Calu3 (cell line): ENCODE measurements at regions not wholly inside any gene's neighbourhood (a gene's known extent, or its start where the extent isn't known, plus 50 kb on each side); places are given as distances from the start of the nearest gene placed in this dataset.

Experiments used
- BruUV-seq: library from RNA; stranded (reverse); fragments of 400-500 nt; replicated peaks from 2 replicates; lab custom pipeline; 2021; lab: Mats Ljungman, UMichigan
- CTCF ChIA-PET: fragments of 300-600 bp; sonication (Branson Sonifier 250); formaldehyde crosslinking; loops from one replicate; lab custom pipeline; 2022; ENCODE audit warnings: antibody characterized with exemption; lab: Charles Lee
- DNase-seq: peaks from one replicate; pipeline ENCODE4 v3.0.0; 2022
- H3K27ac Mint-ChIP-seq: one replicate; pipeline ENCODE4 v1.8.0; 2022; ENCODE audit warnings: mixed read lengths; ENCODE audit not compliant: unreplicated experiment
- H3K27me3 Mint-ChIP-seq: one replicate; pipeline ENCODE4 v1.8.0; 2022; ENCODE audit warnings: mixed read lengths; ENCODE audit not compliant: unreplicated experiment
- H3K36me3 Mint-ChIP-seq: one replicate; pipeline ENCODE4 v1.8.0; 2022; ENCODE audit warnings: mild to moderate bottlenecking, moderate library complexity, mixed read lengths; ENCODE audit not compliant: insufficient read depth, unreplicated experiment
- H3K4me1 Mint-ChIP-seq: one replicate; pipeline ENCODE4 v1.8.0; 2022; ENCODE audit warnings: mild to moderate bottlenecking, low read depth, mixed read lengths; ENCODE audit not compliant: unreplicated experiment
- H3K4me3 Mint-ChIP-seq: one replicate; pipeline ENCODE4 v1.8.0; 2022; ENCODE audit warnings: mild to moderate bottlenecking, low read depth, moderate library complexity, mixed read lengths; ENCODE audit not compliant: unreplicated experiment
- H3K9me3 Mint-ChIP-seq: one replicate; pipeline ENCODE4 v1.8.0; 2022; ENCODE audit warnings: low read depth, mixed read lengths; ENCODE audit not compliant: unreplicated experiment
- intact Hi-C: fragments of 100-400 bp; cut with micrococcal nuclease; formaldehyde crosslinking; loops from one replicate; pipeline ENCODE4 v1.10.0; 2022; ENCODE audit not compliant: unreplicated experiment
- TF ChIP-seq, protein P1 (sequence below): fragments of 200-600 bp; IDR thresholded peaks from one replicate; pipeline ENCODE4 v1.8.0; 2022; ENCODE audit warnings: antibody characterized with exemption; ENCODE audit not compliant: unreplicated experiment

GRCh38 chr14:84361476-84361875 is 1168.5 kb upstream of the FLRT2 start:
- TF ChIP-seq, protein P1, sequence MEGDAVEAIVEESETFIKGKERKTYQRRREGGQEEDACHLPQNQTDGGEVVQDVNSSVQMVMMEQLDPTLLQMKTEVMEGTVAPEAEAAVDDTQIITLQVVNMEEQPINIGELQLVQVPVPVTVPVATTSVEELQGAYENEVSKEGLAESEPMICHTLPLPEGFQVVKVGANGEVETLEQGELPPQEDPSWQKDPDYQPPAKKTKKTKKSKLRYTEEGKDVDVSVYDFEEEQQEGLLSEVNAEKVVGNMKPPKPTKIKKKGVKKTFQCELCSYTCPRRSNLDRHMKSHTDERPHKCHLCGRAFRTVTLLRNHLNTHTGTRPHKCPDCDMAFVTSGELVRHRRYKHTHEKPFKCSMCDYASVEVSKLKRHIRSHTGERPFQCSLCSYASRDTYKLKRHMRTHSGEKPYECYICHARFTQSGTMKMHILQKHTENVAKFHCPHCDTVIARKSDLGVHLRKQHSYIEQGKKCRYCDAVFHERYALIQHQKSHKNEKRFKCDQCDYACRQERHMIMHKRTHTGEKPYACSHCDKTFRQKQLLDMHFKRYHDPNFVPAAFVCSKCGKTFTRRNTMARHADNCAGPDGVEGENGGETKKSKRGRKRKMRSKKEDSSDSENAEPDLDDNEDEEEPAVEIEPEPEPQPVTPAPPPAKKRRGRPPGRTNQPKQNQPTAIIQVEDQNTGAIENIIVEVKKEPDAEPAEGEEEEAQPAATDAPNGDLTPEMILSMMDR = no peak
- no peaks in the 10 kb centered on the region for H3K27me3 Mint-ChIP-seq
- peaks cover 7% of the 10 kb centered on the region for H3K9me3 Mint-ChIP-seq
- no peaks in the 10 kb centered on the region for H3K4me1 Mint-ChIP-seq
- CTCF ChIA-PET = no interaction called here
- intact Hi-C loops = no loop called here
- H3K4me3 Mint-ChIP-seq = no peak overlapping the region
- H3K36me3 Mint-ChIP-seq = no peaks in the 10 kb centered on the region
- no TSS peak for BruUV-seq
- no peak overlapping the region for H3K27ac Mint-ChIP-seq
- DNase-seq = no peak

GRCh38 chr14:84375235-84375634 is 1154.7 kb upstream of the FLRT2 start:
- no peak for DNase-seq
- intact Hi-C loops = no loop called here
- TF ChIP-seq, protein P1 = no peak
- H3K27me3 Mint-ChIP-seq = no peaks in the 10 kb centered on the region
- BruUV-seq = no TSS peak
- no peaks in the 10 kb centered on the region for H3K4me1 Mint-ChIP-seq
- CTCF ChIA-PET = no interaction called here
- H3K4me3 Mint-ChIP-seq = no peak overlapping the region
- no peaks in the 10 kb centered on the region for H3K36me3 Mint-ChIP-seq
- H3K9me3 Mint-ChIP-seq = peaks cover 14% of the 10 kb centered on the region
- no peak overlapping the region for H3K27ac Mint-ChIP-seq

- Mint-ChIP-seq H3K9me3 (peaks cover 14% of the 10 kb centered on the region), H3K4me1 (no peaks in the 10 kb centered on the region), H3K4me3 (no peak overlapping the region), H3K27ac (no peak overlapping the region), H3K36me3 (no peaks in the 10 kb centered on the region), H3K27me3 (no peaks in the 10 kb centered on the region)
- DNase-seq = no peak
- no TSS peak for BruUV-seq
- CTCF ChIA-PET = no interaction called here
- intact Hi-C loops = no loop called here
- TF ChIP-seq, protein P1 = no peak
These were observed 1139.9 kb upstream of the FLRT2 start for GRCh38 chr14:84390010-84390409.

DNA sequence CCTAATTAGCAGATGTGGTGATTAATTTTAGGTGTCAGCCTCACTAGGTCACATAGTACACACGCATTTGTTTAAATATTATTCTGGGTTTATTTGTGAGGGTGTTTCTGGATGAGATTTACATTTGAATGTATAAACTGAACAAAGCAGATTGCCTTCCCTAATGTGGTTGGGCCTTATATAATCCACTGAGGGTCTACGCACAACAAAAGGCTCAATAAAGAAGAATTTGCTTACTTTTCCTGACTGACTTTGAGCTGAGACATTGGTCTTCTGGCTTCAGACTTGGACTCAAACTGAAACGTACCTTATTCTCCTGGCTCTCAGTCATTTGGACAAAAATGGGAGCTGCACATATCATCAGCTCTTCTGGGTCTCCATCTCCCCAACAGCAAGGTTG is 1132.3 kb upstream of the FLRT2 start:
- no TSS peak for BruUV-seq
- H3K9me3 Mint-ChIP-seq = peaks cover 18% of the 10 kb centered on the region
- H3K36me3 Mint-ChIP-seq = no peaks in the 10 kb centered on the region
- DNase-seq = no peak
- no peak overlapping the region for H3K4me3 Mint-ChIP-seq
- H3K27me3 Mint-ChIP-seq = no peaks in the 10 kb centered on the region
- intact Hi-C loops = no loop called here
- TF ChIP-seq, protein P1 = no peak
- no peaks in the 10 kb centered on the region for H3K4me1 Mint-ChIP-seq
- CTCF ChIA-PET = interaction anchor here (0.6 kb wide), 1 partner anchor 1139 kb away, joined by 3 read pairs; no protein-coding TSS in a partner anchor
- no peak overlapping the region for H3K27ac Mint-ChIP-seq
